Activated CD4-positive, alpha-beta T cell treated with anti-CD3 and anti-CD28 coated beads, Interleukin-10, Interleukin-2, amounts not matched to agents 100 ng/mL and 50 ng/mL, durations not matched to agents 16 hours and 8 hours (primary cell): ENCODE measurements at regions not wholly inside any gene's neighbourhood (a gene's known extent, or its start where the extent isn't known, plus 50 kb on each side); places are given as distances from the start of the nearest gene placed in this dataset.

Experiments used
- DNase-seq: peaks from one replicate; pipeline ENCODE4 v3.0.0-alpha.2; 2020

DNA sequence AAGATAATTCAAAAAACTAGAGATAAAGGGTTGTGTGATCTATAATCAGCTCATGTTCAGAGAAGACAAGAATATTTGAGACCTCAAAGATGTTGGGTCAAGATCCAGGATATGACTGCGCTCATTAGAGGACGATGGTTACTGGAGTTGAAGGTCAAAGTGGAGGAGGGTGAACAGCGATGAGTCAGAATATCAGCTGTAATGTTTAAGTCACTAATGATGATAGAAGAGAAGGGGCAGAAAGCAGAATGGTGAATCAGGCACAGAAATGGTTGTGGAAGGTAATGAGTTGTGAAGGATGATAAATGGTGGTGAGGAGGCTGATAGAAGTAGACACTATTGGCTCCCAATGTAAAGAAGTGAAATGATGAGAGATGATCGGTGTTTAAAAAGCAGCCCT lies 540.3 kb downstream of the INHBA start:
- DNase-seq, result no peak

DNA sequence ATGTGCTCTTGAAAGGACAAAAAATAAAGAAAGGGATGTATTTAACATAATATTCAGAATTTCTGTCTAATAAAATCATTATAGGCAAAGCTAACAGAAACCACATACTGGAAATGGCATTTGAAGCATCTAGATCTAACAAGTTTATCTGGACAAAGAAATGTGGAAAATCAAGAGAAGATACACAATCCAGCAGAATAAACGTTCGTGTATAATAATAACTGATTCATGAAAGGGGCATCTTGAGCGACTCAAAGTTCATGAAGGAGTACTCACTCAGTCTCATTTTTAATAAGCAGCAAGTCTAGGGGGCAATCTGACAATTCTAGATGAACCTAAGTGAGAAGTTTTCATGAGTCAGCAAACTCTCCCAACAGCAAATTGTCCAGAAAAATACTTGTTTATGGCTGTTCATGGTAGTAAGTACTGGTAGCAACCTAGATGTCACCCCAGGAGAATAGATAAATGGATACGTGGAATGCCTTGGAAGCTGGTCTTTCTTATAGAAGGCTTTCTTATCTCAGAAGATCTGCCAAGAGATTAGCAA lies 541.8 kb downstream of the INHBA start:
- no peak for DNase-seq

DNA sequence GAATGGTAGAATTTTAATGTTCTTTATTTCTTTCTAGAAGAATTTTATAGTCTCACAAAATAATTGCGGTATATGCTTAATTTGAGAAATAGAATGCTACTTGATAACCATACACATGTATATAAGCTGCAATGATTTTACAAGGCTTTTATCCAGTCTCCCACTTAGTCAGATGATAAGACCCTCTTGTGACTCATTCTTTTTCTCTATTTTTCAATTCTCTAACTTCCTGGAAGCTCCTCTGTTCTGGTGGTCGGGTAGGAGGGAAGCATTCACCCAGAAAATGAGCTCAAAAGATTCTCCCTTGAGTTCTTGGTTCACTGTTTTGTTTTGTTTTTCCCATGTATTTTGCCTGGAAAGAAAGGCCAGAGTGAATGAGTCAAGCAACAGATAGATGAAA lies 546.6 kb downstream of the INHBA start:
- no peak for DNase-seq

DNA sequence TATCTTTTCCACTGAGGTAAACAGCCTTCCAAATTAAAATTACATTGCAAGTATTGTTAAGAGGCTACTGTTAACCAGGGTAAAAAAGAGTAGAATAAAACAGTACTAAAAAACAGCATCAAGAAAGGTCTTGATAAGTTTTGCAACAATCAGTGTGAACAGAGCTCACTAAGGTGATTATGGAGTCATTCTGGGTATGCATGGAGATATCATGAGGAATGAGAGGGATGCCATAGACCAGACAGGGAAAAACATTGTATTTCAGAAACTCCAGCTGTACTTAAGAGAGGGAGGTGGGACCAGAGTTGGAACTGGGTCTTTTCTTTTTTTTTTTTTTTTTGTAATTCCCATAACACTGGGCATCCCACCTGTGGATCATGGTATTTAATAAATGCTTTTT lies 549.6 kb downstream of the INHBA start:
- DNase-seq, result no peak

DNA sequence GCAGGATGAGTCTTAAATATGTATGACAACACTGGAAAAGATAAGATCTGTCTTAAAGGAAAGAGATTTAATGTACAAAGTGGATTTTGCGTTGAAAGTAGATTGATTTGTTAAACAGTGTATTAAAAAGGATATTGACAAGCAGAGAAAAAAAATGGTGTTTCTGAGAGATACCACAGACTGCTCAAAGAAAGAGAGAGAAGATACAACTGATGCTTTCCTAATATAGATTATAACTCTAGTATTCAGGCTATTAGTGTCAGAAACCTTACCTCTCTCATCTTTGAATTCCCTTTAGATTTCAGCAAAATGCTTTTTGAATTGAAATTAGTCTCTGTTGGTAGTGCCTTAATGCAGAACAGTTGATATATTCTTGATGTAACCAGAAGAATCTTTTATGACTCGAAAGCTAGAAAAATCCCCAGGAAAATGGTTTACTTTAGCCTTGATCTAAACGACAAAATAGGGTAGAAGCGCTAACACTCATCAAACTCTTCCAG lies 550.7 kb downstream of the INHBA start:
- DNase-seq, result no peak

DNA sequence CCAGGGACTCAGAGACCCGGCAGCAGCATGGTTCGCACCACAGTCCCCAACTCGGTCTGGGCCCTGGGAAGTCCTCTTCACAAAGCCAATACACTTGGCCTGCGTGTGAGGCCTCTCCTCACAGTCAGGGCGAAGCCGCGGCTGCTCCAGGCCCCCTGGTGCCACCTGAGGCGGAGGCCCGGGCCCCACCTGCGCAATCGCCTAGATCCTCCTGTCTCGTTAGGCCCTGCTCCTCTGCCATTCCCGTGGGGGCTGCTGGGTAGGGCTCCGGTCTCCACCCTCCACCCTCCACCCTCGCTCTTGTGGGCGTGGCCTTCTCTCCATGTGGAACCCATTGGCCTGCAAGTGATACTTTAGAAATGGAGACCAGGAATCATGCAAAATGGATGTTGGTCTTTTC lies 553.3 kb downstream of the INHBA start:
- DNase-seq, result no peak

DNA sequence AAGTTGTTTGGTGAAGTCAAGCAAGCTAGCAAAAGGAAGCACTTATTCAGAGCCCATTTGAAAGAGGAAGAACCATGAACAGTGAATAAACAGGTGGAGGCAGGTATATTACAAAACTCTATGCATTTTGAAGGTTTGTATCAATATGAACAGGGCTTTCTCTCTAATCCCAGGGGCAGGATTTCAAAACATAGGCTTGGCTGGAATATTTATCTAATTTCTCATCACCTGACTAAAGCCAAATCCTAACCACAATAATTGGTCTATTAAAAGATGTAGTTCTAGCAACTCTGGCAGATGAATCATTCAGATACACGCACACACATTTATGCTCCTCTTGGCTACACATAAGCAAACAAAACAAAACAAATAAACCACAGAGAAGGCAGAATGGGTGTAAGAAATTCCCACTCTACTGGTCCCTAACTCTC lies 554.4 kb downstream of the INHBA start:
- no peak for DNase-seq

DNA sequence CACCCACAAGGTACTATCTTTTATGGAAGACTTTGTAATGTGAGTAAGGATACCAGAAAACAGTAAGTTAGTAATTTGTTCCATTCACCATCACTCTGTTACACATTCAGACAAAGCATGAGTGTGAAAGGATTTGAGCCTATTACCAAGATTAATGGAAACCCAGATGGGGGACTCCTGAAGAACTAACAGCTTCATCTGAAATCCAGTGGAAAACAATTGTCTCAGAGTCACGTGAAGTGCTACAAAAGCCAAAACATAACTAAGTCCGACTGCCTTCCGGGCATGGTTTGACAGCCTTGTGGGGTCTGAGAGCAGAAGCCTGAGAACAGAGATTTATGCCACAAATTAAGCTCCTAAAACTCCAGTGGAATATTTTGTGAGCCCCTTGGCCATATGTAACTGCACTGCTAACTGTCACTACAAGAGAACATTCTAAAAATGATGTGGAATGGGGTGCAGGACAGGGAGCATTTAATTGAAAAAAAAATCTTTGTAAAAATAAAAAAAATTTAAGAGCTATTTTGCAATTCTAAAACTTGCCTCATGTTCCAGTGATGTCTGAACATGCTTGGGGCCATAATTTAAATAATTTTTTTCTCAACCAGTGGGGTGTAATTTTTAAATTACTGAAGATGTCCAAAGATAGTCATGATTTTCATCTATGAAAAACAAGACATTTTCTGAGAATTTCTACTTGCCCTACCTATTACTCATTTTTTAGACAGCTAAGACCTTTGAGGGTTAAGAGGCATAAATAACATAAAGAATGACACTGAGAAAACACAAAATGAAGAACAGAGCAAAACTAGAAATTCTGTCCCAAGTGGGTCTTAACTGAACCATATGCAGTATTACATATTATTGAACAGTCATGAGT lies 555.0 kb downstream of the INHBA start:
- DNase-seq, result no peak

DNA sequence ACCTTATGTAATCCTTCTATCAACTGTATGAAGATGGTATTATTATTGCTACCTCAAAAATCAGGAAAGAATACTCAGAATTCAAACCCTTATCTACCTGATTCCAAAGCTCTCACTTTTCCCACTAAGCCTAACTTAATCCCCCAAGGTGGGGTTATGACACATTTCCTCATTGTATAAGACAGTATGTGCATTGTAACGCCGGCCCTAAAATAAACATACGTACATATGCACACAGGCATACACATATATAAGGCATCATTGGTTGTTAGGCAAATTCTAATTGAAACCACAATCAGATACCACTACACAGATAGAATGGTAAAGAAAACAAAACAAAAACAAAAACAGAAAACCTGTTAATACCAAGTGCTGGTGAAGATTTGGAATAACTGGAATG lies 556.5 kb downstream of the INHBA start:
- DNase-seq, result no peak

DNA sequence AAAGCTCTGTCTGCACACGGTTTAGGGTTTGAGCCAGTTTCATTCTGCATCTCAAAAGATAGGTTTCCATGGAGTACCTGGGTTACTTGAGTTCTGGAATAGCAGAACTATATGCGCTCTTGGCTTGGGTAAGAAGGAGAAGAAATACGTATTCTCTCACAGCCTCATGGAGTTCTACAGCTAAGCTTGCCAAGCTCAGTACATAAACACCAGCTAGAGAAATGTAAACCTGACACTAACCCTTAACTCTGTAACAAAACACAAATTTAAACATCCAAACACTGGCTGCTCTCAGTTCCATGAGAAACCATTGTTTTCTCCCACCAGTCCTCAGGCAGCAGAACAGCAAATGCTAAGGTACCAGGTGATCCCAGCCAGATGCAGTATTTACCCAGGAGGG lies 557.2 kb downstream of the INHBA start:
- no peak for DNase-seq

DNA sequence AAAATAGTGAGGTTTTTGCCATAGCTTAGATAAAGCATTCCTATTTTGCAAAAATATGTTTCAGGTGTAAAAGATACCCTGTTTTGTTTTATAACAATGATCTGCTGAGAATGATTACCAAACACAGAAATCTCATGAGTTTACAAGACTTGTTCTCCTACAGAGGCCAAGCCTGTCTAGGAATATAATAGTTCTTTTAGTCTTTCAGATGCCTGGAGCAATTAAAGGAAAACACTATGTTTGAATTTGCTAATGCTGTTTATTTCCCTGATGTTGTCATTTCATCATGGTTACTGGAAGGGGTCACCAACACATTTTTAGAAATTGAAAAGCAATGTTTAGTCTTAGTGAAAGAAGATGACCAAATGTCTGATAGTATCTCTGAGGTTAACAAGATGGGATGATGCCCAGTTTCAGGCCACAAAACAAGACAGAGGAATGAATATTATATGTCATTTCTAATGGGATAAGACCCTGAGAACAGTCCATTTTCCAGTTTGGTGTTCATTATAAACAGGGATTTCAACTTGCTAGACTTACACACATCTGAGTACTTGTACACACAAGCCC lies 559.9 kb downstream of the INHBA start:
- DNase-seq, result no peak

DNA sequence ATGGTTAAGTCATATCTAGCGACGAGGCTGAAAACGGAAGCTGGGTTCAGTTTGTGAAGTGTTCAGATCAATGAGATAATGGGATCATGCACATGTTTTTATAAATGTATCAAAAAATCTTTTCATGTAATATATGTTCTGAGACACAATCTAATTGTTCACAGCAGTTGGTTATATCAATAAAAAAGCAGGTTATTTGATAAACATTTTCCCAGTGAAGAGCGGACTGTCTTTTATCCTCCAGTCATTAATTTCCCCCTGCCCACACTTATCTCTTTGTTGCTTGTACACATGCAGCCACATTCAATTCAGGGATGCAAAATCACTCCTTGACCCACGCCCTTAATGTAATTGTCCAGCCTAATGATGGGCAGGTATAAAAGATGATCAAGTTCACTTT lies 563.1 kb downstream of the INHBA start:
- DNase-seq, result no peak

DNA sequence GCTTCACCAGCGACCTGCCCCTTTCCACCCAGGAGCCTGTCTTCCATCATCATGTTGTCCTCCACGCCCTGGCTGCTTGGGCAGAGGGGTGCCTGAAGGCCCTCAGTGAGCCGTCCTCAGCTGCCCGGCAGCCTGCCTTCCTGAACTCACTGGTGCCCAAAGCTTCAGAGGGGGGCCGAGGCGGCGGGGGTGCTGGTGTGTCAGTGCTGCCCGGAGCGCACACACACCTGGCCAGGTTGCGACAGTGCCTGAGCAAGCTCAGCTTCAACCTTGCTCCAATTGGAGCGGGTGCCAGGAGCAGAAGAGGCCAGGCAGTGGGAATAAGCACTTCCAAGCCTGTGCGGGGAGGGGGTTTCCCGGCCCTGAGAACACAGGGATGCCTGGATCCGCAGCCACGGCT lies 566.3 kb downstream of the INHBA start:
- no peak for DNase-seq

DNA sequence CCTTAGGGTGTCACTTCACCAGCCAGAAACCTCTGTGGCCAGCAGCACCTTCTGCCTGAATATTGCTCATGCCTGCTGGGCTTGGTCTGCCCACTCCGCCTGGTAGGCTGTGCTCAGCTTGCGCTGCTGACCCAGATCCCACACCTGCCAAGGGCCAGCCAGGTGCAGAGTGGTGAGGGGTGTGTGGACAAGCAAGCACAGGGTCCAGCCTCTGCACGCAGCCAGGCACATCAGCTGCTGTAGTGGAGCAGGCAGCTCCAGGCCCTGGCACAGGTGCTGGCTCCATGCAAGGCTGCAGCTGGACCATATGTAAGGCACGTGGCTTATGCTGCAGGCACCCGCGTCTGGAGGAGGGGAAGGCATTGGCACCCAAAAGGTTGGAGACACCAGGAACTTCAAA lies 567.4 kb downstream of the INHBA start:
- no peak for DNase-seq

DNA sequence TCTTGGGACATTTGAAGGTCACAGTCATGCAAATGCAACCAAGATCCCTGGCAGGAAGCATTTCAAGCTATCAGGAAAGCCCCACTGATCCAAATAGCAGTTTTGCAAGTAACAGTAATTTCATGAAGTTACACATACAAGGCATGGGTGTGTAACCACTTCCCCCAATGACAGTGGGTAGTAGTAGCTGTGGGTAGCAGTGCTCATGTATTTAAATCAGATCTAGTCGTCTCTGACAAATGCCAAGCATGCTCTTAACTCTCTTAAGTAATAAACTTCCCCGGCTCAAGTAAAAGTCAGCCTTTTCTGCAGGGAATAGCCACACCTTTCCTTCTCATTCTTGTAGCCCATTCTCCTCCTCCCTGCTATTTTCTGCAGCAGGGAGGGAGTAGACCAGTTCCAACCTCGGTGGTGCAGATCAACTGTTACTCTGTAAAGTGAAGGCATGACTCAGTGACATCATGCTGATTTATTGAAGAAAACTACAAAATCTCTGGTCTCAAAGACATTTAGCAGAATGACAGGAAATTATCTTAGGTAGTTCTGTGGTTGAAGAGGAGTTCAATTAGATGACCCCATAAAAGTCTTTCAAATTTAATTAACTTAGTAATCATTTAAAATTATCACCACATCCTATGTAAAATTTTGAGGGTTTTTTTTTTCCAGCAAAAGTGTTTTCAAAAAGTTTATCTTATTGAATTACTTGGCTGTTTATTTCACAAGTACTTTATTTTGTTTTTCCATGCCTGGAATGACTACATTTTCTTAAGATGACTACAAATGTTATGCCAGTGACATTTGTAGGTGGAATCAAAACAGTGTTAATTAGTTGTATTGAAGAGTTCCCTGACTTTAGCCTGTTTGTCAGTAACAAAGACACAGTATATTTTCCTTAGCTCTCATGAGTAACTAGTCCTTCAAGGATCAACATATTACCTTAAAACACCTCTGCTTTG lies 568.3 kb downstream of the INHBA start:
- DNase-seq, result peak; percentile 25

DNA sequence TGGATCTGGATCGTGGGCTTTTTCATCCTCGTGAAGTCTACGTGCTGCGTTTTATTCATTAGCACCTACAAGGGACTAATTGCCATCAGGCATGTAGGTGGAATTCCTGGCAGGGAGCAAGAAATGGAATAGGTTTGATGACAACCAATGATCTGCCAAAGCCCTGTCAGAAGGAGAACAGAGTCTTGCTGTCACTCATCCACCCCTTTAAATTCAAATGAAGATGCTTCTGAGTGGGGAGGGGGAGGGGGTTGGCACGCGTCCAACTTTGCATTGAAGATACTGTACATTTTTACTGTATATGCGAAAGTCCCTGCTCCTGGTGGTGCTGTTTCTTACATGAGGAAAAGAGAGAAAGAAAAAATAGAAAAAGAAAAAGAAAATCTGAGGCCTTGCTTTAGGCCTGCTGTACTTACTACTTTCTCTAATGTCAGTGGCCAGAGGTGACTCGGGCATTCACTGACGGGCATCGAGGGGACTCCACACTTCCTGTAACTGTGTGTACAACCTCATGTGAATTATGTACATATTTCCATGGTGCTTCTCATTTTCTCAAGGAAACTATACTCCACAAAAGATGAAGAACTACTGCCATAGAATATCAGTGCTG lies 569.1 kb downstream of the INHBA start:
- DNase-seq, result no peak

DNA sequence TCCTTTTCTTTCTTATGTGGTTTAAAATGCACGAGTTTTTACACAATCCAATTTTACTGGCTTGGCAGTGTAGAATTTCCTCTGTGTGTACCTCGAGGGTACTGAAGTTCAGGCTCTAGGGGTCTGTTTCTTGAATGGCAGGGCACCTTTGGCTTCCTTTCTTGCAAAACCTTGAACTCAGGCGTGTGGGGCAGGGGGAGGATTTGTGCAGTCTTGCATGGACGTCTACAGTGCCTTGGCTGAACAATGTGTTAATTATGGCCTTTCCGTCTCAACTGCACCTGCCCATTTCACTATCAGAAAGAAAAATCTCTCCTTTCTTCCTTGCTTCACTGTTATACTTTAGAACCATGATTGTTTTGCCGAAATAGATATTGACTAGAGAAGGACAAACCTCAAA lies 570.9 kb downstream of the INHBA start:
- no peak for DNase-seq

DNA sequence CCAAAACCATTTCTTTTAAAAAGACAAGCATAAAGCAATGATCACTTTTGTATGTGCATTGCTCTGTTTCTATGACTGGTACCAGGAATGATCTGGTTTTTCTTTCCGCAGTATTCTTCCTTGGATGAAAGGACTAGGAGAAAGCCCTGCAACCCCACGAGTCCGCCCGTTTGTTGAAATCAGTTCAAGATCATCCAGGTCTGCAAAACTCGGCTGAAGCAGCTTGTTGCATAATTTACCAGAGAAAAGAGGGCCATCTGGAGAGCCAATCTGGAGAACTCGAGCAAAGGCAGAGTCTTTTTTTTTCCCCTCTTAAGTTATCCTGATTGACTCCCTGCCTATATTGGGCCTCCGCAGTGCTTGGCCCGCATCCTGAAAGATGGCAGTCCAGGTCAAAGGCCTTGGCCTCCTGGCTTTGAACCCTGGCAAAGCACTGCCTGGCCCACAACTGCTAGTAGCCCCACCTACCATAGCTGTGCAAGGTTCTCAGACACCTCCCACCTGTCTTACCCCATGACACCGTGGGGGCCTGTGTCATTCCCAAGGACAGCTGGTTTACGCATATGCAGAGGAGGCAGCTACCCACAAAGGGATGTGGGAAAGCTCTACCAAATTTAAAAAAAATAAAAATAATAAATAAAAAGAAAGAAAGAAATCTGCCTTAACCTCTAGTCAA lies 572.2 kb downstream of the INHBA start:
- DNase-seq, result no peak

DNA sequence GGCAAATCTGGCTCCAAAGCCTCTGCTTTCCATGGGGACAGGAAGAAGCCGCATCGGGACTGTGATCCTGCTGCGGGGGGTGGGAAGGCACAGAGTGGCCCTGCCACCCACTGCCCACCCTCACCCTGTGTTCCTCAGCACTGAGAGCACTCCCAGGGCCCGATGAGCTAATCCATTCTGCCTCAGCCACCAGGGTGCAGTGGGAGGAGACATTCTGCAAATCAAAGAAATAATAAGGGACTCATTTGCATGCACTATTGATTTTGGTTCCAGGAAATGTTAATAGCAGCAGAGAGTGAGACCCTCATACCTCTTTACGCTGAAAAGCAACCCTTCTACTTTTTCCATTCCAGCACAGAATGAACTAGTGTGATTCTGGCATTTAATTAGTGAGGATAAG lies 572.8 kb downstream of the INHBA start:
- no peak for DNase-seq

DNA sequence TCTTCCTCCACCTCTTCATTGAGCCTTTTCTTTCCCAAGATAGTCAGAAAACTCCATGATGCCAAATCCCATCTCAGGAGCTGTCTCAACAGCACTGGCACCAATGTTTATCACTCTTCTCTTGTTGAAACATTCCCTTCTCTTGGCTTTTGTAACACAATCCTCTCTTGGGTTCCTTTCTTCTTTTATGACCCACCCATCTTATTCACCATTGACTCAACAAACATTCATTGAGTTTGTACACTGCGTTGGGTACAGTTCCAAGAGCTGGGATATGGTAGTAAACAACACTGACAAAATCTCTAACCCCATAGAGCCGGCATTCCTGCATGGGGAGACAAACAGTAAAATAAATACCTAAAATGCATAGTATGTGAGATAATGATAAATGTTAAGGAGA lies 577.5 kb downstream of the INHBA start:
- no peak for DNase-seq

DNA sequence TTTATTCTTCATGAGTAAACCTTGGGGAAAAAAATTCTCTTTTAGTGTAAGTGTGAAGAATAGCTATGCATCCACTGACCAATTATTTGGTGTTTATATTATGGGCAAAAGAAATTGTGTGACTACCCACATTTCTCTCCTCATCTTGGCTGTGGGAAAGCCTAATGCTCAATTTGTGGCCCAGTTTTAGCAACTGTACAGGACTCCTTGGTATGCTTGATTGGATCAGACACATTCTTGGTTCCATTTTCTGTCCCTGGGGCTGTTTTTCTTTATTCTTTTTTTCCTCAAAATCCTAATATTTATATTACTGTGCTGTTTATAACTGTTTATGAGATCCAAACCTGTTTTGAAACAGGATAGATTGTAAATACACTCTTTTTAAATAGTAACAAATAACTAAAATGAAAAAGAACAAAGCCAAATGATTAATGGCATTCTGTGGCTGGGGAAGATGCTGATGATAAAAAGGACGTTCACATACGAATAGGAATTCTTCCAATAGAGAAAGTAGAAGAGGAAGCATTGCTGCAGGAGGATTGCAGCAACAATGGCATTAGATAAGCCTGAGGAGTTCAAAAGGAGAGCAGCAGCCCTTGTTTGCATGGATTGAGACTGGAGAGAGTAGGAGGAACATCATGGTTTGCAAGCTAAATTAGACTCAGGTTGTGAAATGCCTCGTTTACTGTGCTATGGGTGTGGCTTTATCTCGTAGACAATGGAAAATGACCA lies 580.5 kb downstream of the INHBA start:
- DNase-seq, result no peak
